ENCODE measurements at regions not wholly inside any gene's neighbourhood (a gene's known extent, or its start where the extent isn't known, plus 50 kb on each side); places are given as distances from the start of the nearest gene placed in this dataset.

DNA sequence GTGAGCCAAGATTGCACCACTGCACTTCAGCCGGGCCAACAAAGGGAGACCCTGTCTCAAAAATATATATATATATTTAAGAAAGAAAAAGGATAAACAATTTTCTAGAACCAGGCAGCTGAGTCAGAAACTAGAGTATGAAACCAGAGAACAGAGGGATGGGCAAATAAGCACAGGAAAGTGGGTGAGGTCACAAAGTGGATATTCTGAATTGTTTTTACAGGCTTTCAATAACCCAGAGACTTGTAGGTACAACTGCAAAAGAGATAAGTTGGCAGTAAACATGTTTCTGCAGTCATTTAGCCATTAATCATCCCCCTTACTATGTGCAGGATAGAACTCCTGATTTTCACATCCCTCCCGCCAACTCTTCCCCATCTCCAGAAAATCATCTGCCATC, 94.2 kb downstream of the BTG1 start:
- no peak for DNase-seq (ENCODE audit: low read depth)
- H3K4me3 ChIP-seq (ENCODE audit: low read length) = no peak overlapping the region
- TF ChIP-seq, protein P1, sequence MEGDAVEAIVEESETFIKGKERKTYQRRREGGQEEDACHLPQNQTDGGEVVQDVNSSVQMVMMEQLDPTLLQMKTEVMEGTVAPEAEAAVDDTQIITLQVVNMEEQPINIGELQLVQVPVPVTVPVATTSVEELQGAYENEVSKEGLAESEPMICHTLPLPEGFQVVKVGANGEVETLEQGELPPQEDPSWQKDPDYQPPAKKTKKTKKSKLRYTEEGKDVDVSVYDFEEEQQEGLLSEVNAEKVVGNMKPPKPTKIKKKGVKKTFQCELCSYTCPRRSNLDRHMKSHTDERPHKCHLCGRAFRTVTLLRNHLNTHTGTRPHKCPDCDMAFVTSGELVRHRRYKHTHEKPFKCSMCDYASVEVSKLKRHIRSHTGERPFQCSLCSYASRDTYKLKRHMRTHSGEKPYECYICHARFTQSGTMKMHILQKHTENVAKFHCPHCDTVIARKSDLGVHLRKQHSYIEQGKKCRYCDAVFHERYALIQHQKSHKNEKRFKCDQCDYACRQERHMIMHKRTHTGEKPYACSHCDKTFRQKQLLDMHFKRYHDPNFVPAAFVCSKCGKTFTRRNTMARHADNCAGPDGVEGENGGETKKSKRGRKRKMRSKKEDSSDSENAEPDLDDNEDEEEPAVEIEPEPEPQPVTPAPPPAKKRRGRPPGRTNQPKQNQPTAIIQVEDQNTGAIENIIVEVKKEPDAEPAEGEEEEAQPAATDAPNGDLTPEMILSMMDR (conservative IDR thresholded peaks at IDR 0.05; ENCODE audit: low read length) = no peak

DNA sequence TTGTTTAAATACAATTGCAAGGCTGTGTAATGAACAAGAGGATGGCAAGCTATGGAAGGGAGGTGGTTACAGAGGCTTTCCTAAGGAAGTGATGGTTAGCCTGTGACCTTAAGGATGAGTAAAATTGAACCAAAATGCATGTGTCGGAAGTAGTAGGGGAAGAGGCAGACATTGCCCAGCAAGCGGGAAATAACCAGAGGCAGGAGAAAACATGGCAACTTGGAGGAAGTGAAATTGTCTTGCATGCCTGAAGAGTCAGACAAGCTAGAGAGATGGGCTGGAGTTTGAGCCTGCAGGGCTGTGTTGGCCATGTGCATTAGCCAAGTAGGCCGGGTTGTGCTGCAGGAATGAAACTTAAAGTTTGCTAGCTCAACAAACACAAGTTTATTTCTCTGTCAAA, 96.2 kb downstream of the BTG1 start:
- TF ChIP-seq, protein P1 (conservative IDR thresholded peaks at IDR 0.05; ENCODE audit: low read length) = no peak
- H3K4me3 ChIP-seq (ENCODE audit: low read length) = no peak overlapping the region
- no peak for DNase-seq (ENCODE audit: low read depth)

DNA sequence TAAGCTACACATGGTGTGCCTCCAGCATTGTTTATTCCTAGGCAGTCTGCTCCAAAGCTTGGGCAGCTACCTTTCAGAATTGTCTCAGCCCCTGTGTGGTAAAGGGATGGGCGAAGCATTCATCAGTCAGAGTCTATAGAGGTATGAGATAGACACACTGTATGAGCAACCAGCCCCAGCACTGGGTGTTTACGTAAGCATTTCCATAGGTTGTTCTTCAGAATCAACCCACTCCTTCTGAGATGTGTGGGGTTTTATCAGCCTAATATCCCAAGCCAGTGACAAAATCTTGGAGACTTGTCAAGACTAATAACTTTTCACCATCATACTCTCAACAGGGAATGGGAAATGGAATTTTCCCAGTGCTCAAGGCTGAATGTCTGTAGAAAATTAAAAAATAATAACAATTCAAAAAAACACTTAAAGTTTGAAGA, 98.2 kb downstream of the BTG1 start:
- TF ChIP-seq, protein P1 (conservative IDR thresholded peaks at IDR 0.05; ENCODE audit: low read length) = no peak

DNA sequence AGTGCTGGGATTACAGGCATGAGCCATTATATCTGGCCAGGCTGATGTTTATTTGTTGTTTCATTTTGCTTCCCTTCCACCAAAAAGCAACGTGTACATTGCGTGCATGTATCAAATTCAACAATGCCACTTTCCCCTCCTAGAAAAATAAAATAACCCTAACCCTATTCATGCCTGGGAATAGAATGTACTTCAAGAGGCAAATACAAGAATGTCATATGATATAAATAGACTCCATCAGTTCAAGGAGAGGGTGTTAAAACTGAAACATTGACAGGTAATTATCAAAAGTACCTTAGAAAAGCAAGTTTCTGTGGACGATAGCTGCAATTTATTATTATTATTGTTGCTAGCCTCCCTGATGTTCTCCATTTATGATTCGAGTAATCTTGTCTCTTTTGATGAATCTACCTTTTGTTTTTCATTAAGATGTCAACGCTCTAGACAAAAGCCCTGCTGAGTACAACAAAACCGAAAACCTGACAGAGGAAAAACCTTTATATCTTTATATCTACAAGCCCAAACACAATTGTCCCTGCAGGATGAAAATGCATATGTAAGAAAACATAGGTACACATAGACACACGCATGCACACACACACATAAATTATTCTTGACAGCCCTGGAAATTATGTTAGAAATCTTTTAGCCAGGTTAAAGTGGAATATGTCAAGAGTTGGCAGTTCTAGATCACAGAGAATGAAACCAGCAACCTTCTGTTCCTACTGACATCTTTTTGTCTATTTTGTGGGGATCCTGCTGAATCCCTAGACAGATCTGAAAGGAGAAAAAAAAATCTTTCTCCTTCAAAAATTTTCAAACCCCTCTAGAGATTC, 98.9 kb downstream of the BTG1 start:
- no peak for DNase-seq (ENCODE audit: low read depth)
- TF ChIP-seq, protein P1 (conservative IDR thresholded peaks at IDR 0.05; ENCODE audit: low read length) = no peak
- H3K4me3 ChIP-seq (ENCODE audit: low read length) = no peak overlapping the region

More for the DNA sequence above, 98.2 kb downstream of the BTG1 start:
- no peak overlapping the region for H3K4me3 ChIP-seq (ENCODE audit: low read length)
- no peak for DNase-seq (ENCODE audit: low read depth)

DNA sequence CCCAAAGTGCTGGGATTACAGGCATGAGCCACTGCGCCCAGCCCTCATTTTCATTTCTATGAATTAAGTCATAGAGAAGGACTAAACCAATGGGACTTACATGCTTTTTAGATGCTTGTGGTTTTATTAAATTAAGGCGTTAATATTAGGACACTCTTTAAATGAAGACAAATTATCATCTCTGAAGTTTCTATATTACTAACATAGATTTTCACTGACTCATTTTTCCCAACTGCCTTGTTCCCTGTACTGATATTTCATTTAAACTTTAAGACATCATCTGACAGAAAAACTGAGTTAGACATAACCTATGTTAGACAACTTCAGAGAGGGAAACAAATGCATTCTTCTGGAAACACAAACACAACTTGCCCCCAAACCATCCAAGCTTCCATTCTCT, 99.8 kb downstream of the BTG1 start:
- TF ChIP-seq, protein P1 (conservative IDR thresholded peaks at IDR 0.05; ENCODE audit: low read length) = no peak

DNA sequence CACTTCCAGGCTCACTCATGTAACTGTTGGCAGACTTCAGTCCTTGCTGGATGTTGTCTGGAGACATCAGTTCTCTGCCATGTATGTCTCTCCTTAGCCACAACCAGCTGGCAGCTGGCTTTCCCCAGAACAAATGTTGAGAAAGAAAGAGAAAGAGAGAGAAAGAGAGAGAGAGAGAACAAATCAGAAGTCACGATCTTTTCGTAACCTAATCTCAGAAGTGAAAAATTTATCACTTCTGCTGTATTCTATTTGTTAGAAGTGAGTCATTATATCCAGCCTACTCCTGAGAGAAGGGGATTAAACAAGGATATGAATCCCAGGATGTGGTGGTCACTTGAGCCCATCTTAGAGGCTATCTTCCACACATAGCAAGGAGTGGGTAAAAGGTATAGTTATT, 101.2 kb downstream of the BTG1 start:
- TF ChIP-seq, protein P1 (conservative IDR thresholded peaks at IDR 0.05; ENCODE audit: low read length) = no peak
- H3K4me3 ChIP-seq (ENCODE audit: low read length) = no peak overlapping the region
- peak; percentile 28 for DNase-seq (ENCODE audit: low read depth)

More for the DNA sequence above, 99.8 kb downstream of the BTG1 start:
- H3K4me3 ChIP-seq (ENCODE audit: low read length) = no peak overlapping the region
- DNase-seq (ENCODE audit: low read depth) = no peak

Measured in AG10803 (cell line).